Neural progenitor cell (in vitro differentiated cells): ENCODE measurements at regions not wholly inside any gene's neighbourhood (a gene's known extent, or its start where the extent isn't known, plus 50 kb on each side); places are given as distances from the start of the nearest gene placed in this dataset.

Experiments
- CTCF ChIP-seq: fragments of 200-600 bp; sonication (generic); IDR thresholded peaks from 2 replicates; pipeline ENCODE4 v1.5.1; 2017; ENCODE audit warnings: antibody characterized with exemption, mild to moderate bottlenecking
- EZH2 ChIP-seq: fragments of 200-600 bp; sonication (generic); IDR thresholded peaks from 2 replicates; pipeline ENCODE4 v1.6.1; 2017; ENCODE audit warnings: antibody characterized with exemption, mild to moderate bottlenecking, moderate library complexity
- EZH2phosphoT487 ChIP-seq: fragments of 200-600 bp; sonication (generic); IDR thresholded peaks from 2 replicates; pipeline ENCODE4 v1.6.1; 2017; ENCODE audit warnings: antibody characterized with exemption

GRCh38 chr5:104512063-104512825, 949.7 kb upstream of the NUDT12 start:
- TF ChIP-seq EZH2phosphoT487 (no peak), CTCF (no peak), EZH2 (no peak)
